ENCODE measurements at regions not wholly inside any gene's neighbourhood (a gene's known extent, or its start where the extent isn't known, plus 50 kb on each side); places are given as distances from the start of the nearest gene placed in this dataset.

GRCh38 chr11:80451105-80451504 lies 1010.3 kb upstream of the TENM4 start:
- no peak for DNase-seq (ENCODE audit: low read depth)

GRCh38 chr11:80448709-80449108 lies 1007.9 kb upstream of the TENM4 start:
- DNase-seq (ENCODE audit: low read depth) = no peak

GRCh38 chr11:80443177-80443576 lies 1002.3 kb upstream of the TENM4 start:
- peak; percentile 34 for DNase-seq (ENCODE audit: low read depth)

GRCh38 chr11:80441821-80442220 lies 1001.0 kb upstream of the TENM4 start:
- peak; percentile 67 for DNase-seq (ENCODE audit: low read depth)

GRCh38 chr11:80440835-80441234 lies 1000.0 kb upstream of the TENM4 start:
- no peak for DNase-seq (ENCODE audit: low read depth)

- DNase-seq (ENCODE audit: low read depth) = no peak
Observed at GRCh38 chr11:80436547-80436946, 995.7 kb upstream of the TENM4 start.

- no peak for DNase-seq (ENCODE audit: low read depth)
Observed at GRCh38 chr11:80435345-80435744, 994.5 kb upstream of the TENM4 start.

GRCh38 chr11:80432057-80432456 lies 991.2 kb upstream of the TENM4 start:
- no peak for DNase-seq (ENCODE audit: low read depth)

- peak; percentile 45 for DNase-seq (ENCODE audit: low read depth)
Observed at GRCh38 chr11:80424012-80424695, 983.3 kb upstream of the TENM4 start.

- no peak for DNase-seq (ENCODE audit: low read depth)
Observed at GRCh38 chr11:80420374-80420773, 979.5 kb upstream of the TENM4 start.

GRCh38 chr11:80417681-80418080 lies 976.9 kb upstream of the TENM4 start:
- DNase-seq (ENCODE audit: low read depth) = peak; percentile 67

GRCh38 chr11:80415580-80415979 lies 974.8 kb upstream of the TENM4 start:
- no peak for DNase-seq (ENCODE audit: low read depth)

GRCh38 chr11:80414181-80415165 lies 973.6 kb upstream of the TENM4 start:
- DNase-seq (ENCODE audit: low read depth) = peak; percentile 67

- no peak for DNase-seq (ENCODE audit: low read depth)
Observed at GRCh38 chr11:80412604-80413003, 971.8 kb upstream of the TENM4 start.

GRCh38 chr11:80393210-80393609 lies 952.4 kb upstream of the TENM4 start:
- DNase-seq (ENCODE audit: low read depth) = no peak

GRCh38 chr11:80390505-80390904 lies 949.7 kb upstream of the TENM4 start:
- no peak for DNase-seq (ENCODE audit: low read depth)

GRCh38 chr11:80388536-80388935 lies 947.7 kb upstream of the TENM4 start:
- DNase-seq (ENCODE audit: low read depth) = no peak

- peak; percentile 40 for DNase-seq (ENCODE audit: low read depth)
Observed at GRCh38 chr11:80388130-80388529, 947.3 kb upstream of the TENM4 start.

- DNase-seq (ENCODE audit: low read depth) = peak; percentile 14
Observed at GRCh38 chr11:80383655-80384054, 942.8 kb upstream of the TENM4 start.

- DNase-seq (ENCODE audit: low read depth) = no peak
Observed at GRCh38 chr11:80379620-80380278, 938.9 kb upstream of the TENM4 start.

- no peak for DNase-seq (ENCODE audit: low read depth)
Observed at GRCh38 chr11:80371931-80372330, 931.1 kb upstream of the TENM4 start.

GRCh38 chr11:80365980-80366379 lies 925.1 kb upstream of the TENM4 start:
- no peak for DNase-seq (ENCODE audit: low read depth)
